ENCODE measurements at regions not wholly inside any gene's neighbourhood (a gene's known extent, or its start where the extent isn't known, plus 50 kb on each side); places are given as distances from the start of the nearest gene placed in this dataset.

DNA sequence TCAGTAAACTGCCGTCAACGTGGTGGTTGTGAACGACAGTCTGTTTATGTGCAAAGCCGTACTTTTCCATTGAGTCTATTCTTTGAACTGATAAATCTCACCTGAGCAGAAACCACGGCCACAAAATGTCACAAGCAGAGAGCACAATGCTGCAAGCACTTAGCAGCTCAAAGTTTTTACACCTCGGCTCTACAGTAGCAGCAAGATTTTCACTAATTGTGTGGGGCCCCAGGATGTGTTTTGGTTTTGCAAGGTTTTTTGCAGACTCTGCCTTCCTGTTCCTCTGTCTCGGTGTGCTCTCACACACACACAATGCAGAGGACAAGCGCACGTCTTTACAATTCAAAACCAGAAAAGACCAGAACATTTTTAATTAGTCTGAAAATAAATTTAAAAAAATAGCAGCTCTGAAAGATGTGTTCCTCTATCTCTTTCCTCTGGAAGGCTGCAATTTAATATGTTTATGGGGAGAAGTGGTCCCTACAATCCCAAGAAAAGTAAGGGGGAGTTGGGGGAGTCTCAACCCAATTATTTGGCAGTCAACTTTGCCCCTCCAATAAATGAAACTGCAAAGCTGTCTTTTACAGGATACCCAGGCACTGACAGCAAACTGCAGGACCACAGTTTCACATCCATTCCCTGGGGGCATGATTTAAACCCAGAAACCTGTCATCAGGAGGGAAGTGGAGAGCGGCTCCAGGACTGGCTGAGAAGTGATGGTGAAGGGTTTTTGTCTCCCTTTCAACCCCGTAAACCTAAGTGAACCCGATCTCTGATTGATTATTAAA is 73.8 kb upstream of the SFMBT2 start:
- TF ChIP-seq, protein P1, sequence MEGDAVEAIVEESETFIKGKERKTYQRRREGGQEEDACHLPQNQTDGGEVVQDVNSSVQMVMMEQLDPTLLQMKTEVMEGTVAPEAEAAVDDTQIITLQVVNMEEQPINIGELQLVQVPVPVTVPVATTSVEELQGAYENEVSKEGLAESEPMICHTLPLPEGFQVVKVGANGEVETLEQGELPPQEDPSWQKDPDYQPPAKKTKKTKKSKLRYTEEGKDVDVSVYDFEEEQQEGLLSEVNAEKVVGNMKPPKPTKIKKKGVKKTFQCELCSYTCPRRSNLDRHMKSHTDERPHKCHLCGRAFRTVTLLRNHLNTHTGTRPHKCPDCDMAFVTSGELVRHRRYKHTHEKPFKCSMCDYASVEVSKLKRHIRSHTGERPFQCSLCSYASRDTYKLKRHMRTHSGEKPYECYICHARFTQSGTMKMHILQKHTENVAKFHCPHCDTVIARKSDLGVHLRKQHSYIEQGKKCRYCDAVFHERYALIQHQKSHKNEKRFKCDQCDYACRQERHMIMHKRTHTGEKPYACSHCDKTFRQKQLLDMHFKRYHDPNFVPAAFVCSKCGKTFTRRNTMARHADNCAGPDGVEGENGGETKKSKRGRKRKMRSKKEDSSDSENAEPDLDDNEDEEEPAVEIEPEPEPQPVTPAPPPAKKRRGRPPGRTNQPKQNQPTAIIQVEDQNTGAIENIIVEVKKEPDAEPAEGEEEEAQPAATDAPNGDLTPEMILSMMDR (IDR thresholded peaks at IDR 0.05): no peak
- TF ChIP-seq POLR2A (IDR thresholded peaks at IDR 0.05) (no peak), POLR2AphosphoS5 (IDR thresholded peaks at IDR 0.05) (no peak)

All from breast epithelium (tissue), 3 donors.